GM20431 (cell line): ENCODE measurements at regions not wholly inside any gene's neighbourhood (a gene's known extent, or its start where the extent isn't known, plus 50 kb on each side); places are given as distances from the start of the nearest gene placed in this dataset.

ENCODE experiments used
- in situ Hi-C: fragments of 300-500 bp; cut with MseI, MboI; formaldehyde crosslinking; loops from one replicate; pipeline ENCODE4 v1.15.0; 2020; ENCODE audit warnings: low sequenced_read_pairs; ENCODE audit not compliant: unreplicated experiment

DNA sequence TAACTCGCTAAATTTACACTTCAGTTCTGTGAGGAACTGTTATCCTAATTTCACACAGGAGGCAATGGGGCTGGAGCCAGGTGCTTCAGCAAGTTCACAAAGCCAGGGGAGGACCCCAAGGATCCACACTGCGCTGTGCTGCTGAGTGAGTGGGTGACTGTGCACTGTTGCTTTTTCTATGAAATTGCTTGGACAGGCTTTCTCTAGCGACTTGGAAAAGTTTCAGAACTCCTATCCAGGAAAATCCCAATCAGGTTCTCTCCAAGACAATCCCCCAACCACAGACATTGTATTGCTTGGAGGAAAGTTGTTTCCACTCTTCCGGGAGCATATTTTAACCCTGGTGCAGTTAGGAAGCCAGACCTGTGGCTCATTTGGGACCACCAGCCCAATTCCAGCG lies 175.9 kb upstream of the CST7 start:
- in situ Hi-C loops: no loop called here

DNA sequence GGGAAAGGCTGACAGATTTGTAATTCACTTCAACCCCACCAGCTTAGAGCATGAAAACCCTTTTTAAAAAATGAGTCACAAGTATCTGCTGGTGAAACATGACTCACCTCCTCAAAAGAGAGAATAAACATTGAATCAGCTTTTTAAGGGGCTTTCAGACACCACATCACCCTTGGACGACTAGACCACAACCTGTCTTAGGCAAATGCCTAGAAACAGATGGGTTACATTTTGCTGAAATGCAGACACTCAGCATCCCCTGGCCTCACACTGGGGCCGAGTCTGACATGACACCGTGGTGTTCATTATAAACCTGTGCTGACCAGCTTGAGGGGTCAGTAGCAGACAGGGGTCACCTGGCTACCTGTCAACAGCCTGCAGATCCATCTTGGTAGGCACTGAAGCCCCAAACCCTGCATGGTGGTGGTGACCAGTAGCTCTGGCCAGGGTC lies 175.3 kb upstream of the CST7 start:
- in situ Hi-C loops: no loop called here

DNA sequence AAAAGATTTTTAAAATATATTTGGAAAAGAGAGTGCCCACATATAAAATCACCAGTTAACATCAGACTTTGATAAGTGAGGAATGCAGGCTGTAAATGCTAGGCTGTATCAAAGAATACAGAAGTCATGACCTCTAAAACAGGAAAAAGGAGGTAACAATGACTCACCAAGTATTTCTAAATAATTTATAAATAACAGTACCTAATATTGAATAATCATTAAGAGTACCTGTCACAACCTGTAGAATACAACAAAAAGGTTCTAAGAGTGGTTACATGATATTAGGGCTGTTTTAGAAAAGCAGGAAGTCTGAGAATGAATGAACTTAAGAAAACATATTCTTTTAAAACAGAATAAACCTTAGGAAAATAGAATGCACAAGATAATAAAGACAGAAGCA lies 173.1 kb upstream of the CST7 start:
- in situ Hi-C loops: loop anchor here (25.0 kb wide), 1 partner anchor 664 kb away; no protein-coding TSS in a partner anchor

DNA sequence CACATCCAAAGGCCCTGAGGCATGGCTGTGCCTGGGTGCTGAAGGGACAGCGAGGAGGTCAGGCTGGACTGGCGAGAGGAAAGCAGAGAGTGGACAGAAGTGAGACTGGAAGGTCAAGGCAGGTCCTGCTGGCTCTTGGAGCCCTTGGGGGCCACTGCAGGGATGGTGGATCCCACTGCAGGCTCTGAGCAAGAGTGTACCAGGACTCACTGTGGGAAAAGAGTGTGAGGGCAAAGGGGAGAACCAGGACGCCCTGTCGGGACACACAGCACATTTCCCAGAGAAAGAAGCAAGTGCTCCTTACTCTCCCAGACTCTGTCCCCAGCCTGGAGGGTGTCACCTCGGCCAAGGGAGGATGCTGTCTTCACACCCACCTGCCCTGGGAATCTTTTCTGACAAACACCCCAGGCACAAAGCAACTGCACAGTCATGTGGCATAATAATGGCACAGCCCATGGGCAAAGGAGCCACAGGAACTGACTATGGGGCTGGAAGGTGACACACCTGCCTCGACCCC lies 172.3 kb upstream of the CST7 start:
- in situ Hi-C loops: loop anchor here (25.0 kb wide), 1 partner anchor 665 kb away; no protein-coding TSS in a partner anchor

DNA sequence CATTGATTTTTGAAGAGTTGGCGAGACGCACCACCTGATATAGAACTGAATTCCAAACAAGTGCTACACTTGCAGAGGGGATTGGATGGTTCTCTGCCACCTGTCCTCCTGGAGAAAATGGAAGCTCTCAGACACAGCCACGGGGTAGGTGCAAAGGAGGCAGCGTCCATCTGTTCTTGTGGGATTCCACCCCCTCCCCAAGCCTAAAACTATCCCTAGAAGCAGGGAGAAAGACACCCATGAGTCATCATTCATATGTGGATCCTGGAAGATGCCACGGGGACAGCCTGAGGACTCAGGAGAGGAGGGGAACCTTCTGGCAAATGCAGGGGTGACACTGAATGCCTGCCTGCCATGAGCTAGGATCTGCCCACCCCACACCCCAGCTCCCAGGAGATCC lies 171.3 kb upstream of the CST7 start:
- in situ Hi-C loops: loop anchor here (25.0 kb wide), 1 partner anchor 665 kb away; no protein-coding TSS in a partner anchor

DNA sequence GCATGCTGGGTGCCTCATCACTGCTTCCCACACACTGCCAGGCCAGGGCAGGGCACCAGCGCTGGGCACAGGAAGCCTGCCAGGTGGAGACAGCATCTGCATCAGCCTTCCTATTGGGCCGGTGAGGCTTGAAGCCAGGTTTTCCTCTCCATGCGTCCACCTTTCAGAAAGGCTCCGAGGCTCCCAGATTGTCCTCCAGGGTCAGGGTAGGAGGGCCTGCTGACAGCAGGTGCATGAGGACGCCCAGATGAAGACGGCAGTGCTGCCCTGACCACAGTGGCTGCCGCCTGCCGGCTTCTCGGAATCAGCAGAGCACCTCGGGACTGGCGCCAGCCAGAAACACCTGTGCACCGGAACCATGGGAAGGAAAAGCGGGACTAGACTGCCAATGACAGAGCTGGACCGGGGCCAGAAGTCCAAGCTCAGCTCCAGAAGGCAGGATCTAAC lies 170.5 kb upstream of the CST7 start:
- in situ Hi-C loops: loop anchor here (25.0 kb wide), 1 partner anchor 666 kb away; no protein-coding TSS in a partner anchor

DNA sequence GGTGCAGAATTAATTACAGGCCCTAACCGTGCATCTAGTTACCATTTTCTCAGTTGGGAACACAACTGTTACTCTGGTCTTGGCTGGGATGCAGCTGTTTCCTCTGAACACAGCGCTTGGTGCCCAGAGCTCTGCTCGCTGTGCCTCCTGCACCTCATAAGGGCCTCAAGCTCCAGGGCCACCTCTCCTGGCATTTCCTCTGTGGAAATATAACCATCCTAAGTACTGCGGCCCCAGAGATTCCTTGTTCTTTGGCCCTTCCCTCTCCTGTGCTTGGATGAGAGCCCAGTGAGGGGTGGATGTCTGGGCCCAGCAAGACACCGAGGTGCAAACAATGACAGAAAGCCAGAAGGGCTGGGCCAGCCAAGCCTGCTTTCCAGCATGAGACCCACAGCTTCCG lies 169.9 kb upstream of the CST7 start:
- in situ Hi-C loops: loop anchor here (25.0 kb wide), 1 partner anchor 667 kb away; no protein-coding TSS in a partner anchor

DNA sequence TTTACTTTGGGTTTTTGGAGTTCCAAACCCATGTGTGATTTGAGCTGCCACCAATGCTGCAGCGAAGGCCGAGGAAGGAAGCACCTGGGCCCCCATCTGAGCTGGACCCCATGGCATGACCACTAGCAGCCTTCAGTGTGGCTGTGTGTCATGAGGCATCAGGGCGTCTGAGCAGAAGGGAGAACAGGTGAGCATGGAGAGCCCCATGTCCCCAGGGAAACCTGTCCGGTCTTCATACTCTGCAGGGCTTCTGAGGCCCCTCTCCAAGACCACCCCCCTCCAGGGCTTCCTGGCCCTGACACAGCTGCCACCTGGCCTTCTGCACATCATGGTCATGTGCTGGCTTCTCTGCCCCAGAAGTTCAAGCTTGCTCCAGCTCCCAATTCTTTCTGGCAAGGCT lies 169.1 kb upstream of the CST7 start:
- in situ Hi-C loops: loop anchor here (10.0 to 25.0 kb wide), 2 partner anchors 135 to 668 kb away; no protein-coding TSS in a partner anchor

DNA sequence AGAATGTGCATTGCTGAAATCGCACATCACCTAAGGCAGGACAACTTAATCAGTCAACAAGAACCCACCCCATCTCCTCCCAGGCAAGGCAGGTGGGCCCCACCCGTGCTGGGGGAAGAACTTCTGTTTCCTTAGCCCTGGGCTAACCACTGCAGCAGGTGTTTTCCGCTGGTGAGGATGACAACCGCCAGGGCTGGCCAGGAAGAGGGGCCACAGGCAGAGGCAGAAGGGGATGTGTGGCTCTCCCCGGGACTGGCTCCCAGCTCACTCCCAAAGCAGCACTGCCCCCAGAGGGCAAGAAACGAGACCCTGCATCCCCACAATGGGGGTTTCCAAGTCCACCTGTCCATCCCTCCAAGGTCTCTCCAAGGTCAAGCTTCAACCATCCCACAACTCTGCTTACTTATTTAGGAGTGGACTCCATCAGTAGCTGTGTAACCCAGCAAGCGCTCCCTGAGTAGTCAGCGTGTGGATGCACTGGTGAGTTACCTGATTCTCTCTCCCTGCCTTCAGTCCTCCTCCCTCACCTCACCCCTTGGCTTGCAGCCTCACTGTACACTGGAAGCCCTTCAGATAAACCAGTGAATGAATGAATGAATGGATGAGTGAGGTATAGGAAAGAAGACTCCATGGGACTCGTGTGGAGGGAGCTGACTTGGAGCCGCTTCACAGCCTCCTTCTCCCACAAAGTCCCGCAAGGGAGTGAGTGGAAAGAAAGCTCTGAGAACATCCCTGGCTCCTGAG lies 168.2 kb upstream of the CST7 start:
- in situ Hi-C loops: loop anchor here (10.0 to 25.0 kb wide), 2 partner anchors 134 to 669 kb away; no protein-coding TSS in a partner anchor

DNA sequence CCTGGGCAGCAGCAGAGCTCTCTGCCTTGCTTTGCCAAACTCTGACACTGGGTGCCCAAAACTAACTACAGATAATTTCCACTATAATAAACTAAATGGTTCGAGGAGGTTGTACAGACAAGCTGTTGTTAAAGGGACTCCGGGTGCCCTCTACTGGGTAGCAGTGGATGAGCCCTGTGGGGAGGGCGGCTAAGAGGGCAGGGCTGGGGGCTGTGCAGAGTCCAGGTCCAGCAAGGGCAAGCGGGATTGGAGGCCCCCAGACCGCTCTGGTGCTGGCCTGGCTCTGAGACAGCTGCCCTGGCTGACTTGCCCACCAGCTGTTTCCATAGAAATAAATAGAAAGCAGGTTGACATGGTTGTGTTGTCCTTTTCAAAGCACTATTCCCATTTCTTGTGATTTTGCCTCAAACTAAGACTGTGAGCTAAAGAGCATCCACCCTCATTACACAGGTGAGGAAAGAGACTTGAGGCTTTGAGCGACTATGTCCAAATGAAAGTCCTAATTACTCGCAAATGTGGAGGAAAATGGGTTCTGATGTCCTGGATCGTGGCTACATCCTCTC lies 167.6 kb upstream of the CST7 start:
- in situ Hi-C loops: loop anchor here (10.0 to 25.0 kb wide), 2 partner anchors 133 to 669 kb away; no protein-coding TSS in a partner anchor

DNA sequence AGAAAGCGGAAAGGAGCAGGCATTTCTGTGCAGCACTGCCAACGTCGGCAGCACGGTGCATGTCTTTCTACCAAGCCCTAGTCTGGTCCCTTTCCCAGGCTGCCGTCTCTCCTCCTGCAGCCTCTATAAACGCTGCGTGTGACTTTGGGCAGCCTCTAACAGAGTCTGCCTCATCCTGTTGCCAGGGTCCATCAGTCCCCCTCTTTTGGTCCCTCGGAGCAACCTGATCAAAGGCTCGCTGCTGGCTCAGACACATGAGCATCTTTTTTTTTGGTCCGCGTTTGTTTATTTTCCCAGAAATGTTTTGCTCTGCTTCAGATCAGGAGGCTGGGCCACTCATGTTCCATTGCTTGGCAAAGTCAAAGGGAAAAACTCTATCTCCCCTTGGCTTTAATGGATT lies 166.8 kb upstream of the CST7 start:
- in situ Hi-C loops: loop anchor here (10.0 to 25.0 kb wide), 2 partner anchors 132 to 670 kb away; no protein-coding TSS in a partner anchor

DNA sequence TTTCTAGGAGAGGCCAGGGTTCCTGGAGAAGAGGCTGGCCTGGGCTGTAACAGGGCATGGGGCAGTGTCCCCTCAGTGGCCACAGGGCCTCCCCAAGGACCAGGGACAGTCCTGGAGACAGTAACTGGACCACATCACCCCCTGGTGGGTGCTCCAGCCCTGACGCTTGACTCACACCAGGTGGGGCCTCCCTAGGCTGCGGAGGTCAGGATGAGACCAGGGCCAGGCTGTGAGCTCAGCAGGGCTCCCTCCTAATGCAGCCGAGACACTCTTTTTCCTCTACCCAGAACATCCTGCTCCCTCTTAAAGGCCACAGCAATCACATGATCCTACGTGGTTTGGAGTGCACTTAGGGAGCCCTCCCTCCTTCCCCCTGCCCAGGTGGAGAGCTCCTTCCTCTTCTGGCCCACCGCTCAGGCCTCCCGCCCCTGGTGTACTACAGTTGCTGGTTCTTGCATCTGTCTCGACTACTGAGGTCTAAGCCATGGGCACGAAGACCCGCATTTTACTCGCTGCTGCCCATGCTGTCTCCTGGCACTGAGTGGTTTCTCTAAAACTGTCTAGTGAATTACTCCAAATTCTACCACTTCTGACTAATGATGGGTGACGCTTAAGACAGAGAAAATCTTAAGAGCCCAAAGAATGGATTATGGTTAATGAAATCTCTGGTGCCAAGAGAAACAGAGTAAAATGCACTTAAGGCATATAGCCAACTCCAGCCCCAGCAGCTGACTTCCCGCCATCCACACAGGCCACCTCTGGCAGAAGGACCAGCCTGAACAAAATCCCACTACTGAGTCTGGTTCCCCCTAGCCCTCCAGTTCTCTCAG lies 166.1 kb upstream of the CST7 start:
- in situ Hi-C loops: loop anchor here (10.0 to 25.0 kb wide), 2 partner anchors 132 to 671 kb away; no protein-coding TSS in a partner anchor

DNA sequence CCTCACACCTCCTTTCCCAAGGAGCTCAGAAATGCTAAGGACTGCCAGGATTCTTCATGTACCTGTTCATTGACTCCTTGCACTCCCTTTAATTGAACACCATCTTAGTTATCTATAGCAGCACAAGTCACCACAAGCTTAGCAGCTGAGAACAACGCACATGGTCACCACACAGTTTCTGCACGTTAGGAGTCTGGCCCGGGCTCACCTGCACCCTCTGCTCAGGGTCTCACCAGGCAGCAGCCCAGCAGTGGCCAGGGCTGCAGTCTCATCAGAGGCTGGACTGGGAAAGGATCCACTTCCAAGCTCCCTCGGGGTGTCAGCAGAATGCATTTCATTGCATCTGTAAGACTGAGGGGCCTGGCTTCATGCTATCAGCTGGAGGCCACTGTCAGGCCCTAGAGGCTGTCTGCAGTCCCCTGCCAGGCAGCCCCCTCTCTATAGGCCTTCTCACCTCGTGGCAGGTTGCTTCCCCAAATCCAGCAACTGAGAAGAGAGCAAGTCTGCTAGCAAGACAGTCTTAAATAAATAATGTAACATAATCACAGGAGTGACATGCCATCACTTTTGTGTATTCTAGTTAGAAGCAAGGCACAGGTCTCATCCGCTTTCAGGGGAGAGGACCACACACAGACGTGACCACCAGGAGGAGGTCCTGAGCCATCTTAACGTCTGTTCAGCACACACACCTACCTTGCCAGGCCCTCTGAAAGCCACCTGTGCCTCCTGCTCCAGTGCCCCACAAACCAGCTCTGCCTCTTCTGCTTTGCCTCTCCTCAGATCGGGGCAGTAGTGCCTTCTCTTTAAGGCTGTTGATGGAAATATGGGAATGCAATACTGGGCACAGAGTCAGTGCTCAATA lies 165.2 kb upstream of the CST7 start:
- in situ Hi-C loops: loop anchor here (10.0 to 25.0 kb wide), 2 partner anchors 131 to 672 kb away; no protein-coding TSS in a partner anchor

DNA sequence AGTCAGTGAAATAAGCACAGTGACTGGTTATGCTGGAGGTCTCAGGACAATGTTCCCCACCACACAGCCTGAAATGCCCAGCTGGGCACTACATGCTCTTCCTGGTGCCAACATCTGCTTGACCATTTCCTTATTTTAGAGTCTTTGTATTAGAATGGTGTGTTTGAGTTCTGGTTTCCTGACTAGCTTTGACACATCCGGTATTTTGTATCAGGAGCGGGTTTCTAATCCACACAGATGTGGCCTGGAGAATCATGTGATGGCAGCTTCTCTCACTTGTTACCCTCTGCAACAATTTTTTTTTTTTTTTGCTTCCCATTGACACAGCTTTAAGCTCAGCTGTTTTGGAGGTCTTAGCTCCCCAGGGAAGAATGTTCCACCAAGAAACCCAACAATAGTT lies 164.5 kb upstream of the CST7 start:
- in situ Hi-C loops: loop anchor here (10.0 to 25.0 kb wide), 2 partner anchors 130 to 672 kb away; no protein-coding TSS in a partner anchor

DNA sequence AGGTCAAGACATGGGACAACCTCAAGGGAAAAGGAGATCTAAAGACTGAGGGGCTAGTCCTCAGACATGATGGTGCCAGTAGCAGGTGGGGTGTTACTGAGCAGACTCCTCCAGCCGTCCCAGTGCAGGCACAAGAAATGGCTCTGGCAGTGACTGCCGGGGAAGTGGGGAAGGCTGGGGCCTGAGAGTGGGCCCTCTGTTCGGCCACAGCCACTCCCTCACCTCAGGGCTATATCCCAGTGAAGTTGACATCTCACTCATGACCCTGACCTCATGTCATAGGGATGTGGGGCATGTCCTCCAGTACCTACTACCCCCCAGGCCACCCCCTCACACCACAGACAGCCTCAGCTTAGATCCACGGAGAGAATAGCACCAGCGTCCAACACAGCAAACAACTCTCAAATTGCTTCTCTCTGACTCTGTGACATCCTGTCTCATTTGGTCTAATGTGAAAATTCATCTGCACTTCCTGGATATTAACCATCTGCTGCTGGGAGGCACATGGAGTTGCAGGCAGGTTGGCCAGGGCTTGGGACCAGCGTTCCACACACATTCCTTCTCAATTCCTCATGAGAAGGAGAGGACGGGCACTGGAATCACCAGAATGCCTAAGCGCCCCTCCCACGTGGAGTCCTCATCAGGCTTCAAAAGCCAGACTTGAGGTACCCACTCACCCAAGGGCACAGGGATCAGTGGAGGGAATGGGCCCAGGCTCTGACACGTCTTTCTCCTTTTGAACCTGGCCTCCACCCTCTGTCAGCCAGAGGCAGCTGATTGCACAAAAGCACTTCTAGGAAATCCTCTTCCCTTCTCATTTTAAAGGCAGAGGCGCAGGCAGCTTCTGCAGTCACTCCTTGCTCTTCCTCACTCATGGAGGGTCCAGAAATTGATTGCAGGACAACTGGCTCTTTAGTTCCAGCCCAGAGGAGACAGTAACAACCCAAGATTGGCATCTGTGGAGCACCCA lies 163.6 kb upstream of the CST7 start:
- in situ Hi-C loops: loop anchor here (10.0 to 25.0 kb wide), 2 partner anchors 129 to 673 kb away; no protein-coding TSS in a partner anchor

DNA sequence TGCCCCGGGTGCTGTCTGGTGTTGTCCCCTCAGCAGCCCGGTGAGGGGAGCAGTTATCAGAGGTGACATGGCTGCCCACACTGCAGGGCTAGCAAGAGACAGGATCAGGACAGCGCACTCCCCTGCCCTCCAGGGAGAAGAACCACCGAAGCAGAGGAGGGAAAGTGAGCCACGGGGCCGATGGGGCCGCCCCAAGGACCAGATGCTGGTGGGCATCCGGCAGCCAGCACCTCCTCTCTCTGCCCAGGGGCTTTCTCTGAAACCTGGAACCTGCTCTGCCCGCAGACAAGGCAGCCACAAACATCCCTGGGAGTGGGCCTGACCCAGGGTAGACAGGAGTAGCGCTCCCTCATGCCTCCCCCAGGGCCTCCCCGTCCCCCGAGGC lies 163.0 kb upstream of the CST7 start:
- in situ Hi-C loops: loop anchor here (10.0 to 25.0 kb wide), 2 partner anchors 129 to 674 kb away; no protein-coding TSS in a partner anchor

DNA sequence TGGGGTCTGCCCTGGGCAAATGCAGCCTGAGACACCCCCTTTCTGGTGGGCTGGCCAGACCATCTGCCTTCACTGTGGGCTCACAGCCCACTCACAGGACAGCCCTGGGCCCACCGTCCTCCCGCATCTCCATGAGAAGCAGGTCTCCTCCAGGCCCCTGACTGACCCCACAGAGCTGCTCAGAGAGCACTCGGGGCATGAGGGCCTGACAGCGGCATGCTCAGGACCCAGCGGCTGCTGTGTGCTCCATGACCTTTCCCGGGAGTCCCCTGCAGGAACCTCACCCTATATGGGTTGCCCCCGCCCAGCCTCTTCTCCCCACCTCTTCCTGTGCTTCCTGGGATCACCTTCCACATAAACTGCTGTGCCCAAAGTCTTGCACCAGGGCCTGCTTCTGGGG lies 162.4 kb upstream of the CST7 start:
- in situ Hi-C loops: loop anchor here (10.0 to 25.0 kb wide), 2 partner anchors 128 to 674 kb away; no protein-coding TSS in a partner anchor
